B cell (primary cell): ENCODE measurements at regions not wholly inside any gene's neighbourhood (a gene's known extent, or its start where the extent isn't known, plus 50 kb on each side); places are given as distances from the start of the nearest gene placed in this dataset.
"Not testable (repeated sequence)": the region's sequence is repeated elsewhere in the genome, so short reads cannot be mapped to it uniquely, and the experiment has no call there.

Source experiments
- ATAC-seq: fragments of 200-7000 bp; cut with Tn5 transposase; one replicate; pipeline ENCODE4 v1.10.0; 2021; ENCODE audit warnings: low read depth, mild to moderate bottlenecking, moderate number of reproducible peaks, moderate library complexity
- CTCF ChIA-PET: fragments of 350-600 bp; sonication (Branson Sonifier 250); formaldehyde crosslinking; loops from one replicate; lab custom pipeline; 2021; ENCODE audit warnings: antibody characterized with exemption, inconsistent platforms; lab: Charles Lee
- POLR2A ChIA-PET: fragments of 350-600 bp; sonication (Branson Sonifier 250); formaldehyde crosslinking; loops from one replicate; lab custom pipeline; 2021; ENCODE audit warnings: antibody characterized with exemption; lab: Charles Lee
- DNase-seq: peaks from one replicate; pipeline ENCODE4 v3.0.0; 2013
- H2AFZ ChIP-seq: 2 replicates; pipeline ENCODE4 v1.6.1; 2012; ENCODE audit warnings: mild to moderate bottlenecking, low read depth, low read length; ENCODE audit not compliant: insufficient read depth, poor library complexity, severe bottlenecking
- H3K27ac ChIP-seq, 2 donors: 1 replicate in 1 of 2; 2 replicates in 1 of 2; pipeline ENCODE4 v1.5.1; 2012 to 2013; ENCODE audit warnings: low read length in 2 of 2, mild to moderate bottlenecking in 2 of 2, moderate library complexity in 1 of 2
- H3K27me3 ChIP-seq, 4 experiments: fragments of 200-600 bp in 1 of 4; sonication (generic) in 1 of 4; replicated peaks in 1 of 4; 1 replicate in 2 of 4; 2 replicates in 2 of 4; pipeline versions ENCODE4 v1.6.1 to v1.7.0; 2013 to 2016; ENCODE audit warnings: low read length in 3 of 4, mild to moderate bottlenecking in 2 of 4, mixed read lengths in 1 of 4, moderate library complexity in 1 of 4; ENCODE audit not compliant: insufficient read depth in 4 of 4, control insufficient read depth in 3 of 4; ENCODE audit errors: control extremely low read depth in 1 of 4
- H3K36me3 ChIP-seq, 2 experiments: replicated peaks in 1 of 2; 1 replicate in 1 of 2; 2 replicates in 1 of 2; pipeline versions ENCODE4 v1.6.1 to v1.7.1; 2013; ENCODE audit warnings: low read length in 1 of 2; ENCODE audit not compliant: insufficient read depth in 2 of 2, control insufficient read depth in 1 of 2; ENCODE audit errors: control extremely low read depth in 1 of 2, extremely low read depth in 1 of 2
- H3K4me1 ChIP-seq, 2 donors: fragments of 200-600 bp in 1 of 2; sonication (generic) in 1 of 2; 1 replicate in 1 of 2; 2 replicates in 1 of 2; pipeline versions ENCODE4 v1.5.1 to v1.6.1; 2013 to 2017; ENCODE audit warnings: low read length in 2 of 2; ENCODE audit not compliant: control insufficient read depth in 2 of 2, insufficient read depth in 2 of 2
- H3K4me2 ChIP-seq: replicated peaks from 2 replicates; pipeline ENCODE3; 2012; ENCODE audit warnings: mild to moderate bottlenecking, low read depth, low read length; ENCODE audit not compliant: poor library complexity, severe bottlenecking
- H3K4me3 ChIP-seq, 5 experiments: fragments of 200-600 bp in 1 of 5; sonication (generic) in 1 of 5; 1 replicate in 3 of 5; 2 replicates in 2 of 5; pipeline versions ENCODE4 v1.5.1 to v1.7.0; 2011 to 2016; ENCODE audit warnings: low read length in 4 of 5, mild to moderate bottlenecking in 4 of 5, low read depth in 2 of 5, control low read depth in 1 of 5, moderate library complexity in 1 of 5; ENCODE audit not compliant: insufficient read depth in 1 of 5; ENCODE audit errors: control extremely low read depth in 1 of 5, extremely low read depth in 1 of 5
- H3K79me2 ChIP-seq: fragments of 200-600 bp; sonication (generic); one replicate; pipeline ENCODE4 v1.6.0; 2016; ENCODE audit warnings: low read length; ENCODE audit not compliant: control insufficient read depth, insufficient read depth
- H3K9ac ChIP-seq: fragments of 200-600 bp; sonication (generic); 2 replicates; pipeline ENCODE4 v1.6.1; 2017; ENCODE audit warnings: mild to moderate bottlenecking, low read length, moderate library complexity
- H3K9me3 ChIP-seq, 3 donors: one replicate each; pipeline versions ENCODE4 v1.6.1 to v1.7.1; 2013; ENCODE audit warnings: low read length in 2 of 3; ENCODE audit not compliant: control insufficient read depth in 2 of 3, insufficient read depth in 1 of 3; ENCODE audit errors: control extremely low read depth in 1 of 3
- H4K20me1 ChIP-seq: 2 replicates; pipeline ENCODE4 v1.6.0; 2012; ENCODE audit warnings: mild to moderate bottlenecking, low read length; ENCODE audit not compliant: insufficient read depth, control insufficient read depth, poor library complexity, severe bottlenecking
- H3K27ac Mint-ChIP-seq: one replicate; pipeline ENCODE4 v1.8.0; 2021; ENCODE audit warnings: mixed read lengths
- H3K27me3 Mint-ChIP-seq: one replicate; pipeline ENCODE4 v1.8.0; 2021; ENCODE audit warnings: mixed read lengths
- H3K4me1 Mint-ChIP-seq: one replicate; pipeline ENCODE4 v1.8.0; 2021; ENCODE audit warnings: mixed read lengths
- H3K4me3 Mint-ChIP-seq: one replicate; pipeline ENCODE4 v1.8.0; 2021; ENCODE audit warnings: mixed read lengths
- H3K9me3 Mint-ChIP-seq: one replicate; pipeline ENCODE4 v1.8.0; 2022; ENCODE audit warnings: mixed read lengths; ENCODE audit not compliant: insufficient read depth
- CTCF ChIP-seq: fragments of 200-600 bp; IDR thresholded peaks from one replicate; pipeline ENCODE4 v1.8.0; 2022; ENCODE audit warnings: antibody characterized with exemption, mild to moderate bottlenecking
- EZH2 ChIP-seq: IDR thresholded peaks from 2 replicates; pipeline ENCODE4 v1.6.1; 2012; ENCODE audit warnings: borderline replicate concordance, low read depth, mild to moderate bottlenecking, moderate library complexity, low read length; ENCODE audit not compliant: insufficient read depth, poor library complexity, severe bottlenecking
- WGBS: methylation state at CpG from one replicate; pipeline ENCODE4 v1.1.5; 2013; ENCODE audit warnings: missing lambda C conversion rate; ENCODE audit not compliant: insufficient coverage; 5-methylcytosine and 5-hydroxymethylcytosine counted together
- intact Hi-C: fragments of 100-400 bp; cut with micrococcal nuclease; formaldehyde crosslinking; loops from one replicate; pipeline ENCODE4 v1.10.0; 2022

GRCh38 chr5:74522838-74523237 is 117.7 kb downstream of the ENC1 start:
- WGBS = no CpG with 5 or more reads among the region's 2 CpGs
- H3K4me1 Mint-ChIP-seq, H3K27me3 Mint-ChIP-seq, H3K4me2 ChIP-seq, ATAC-seq, H4K20me1 ChIP-seq, CTCF ChIA-PET, H3K36me3 ChIP-seq, H3K27ac Mint-ChIP-seq, H3K27me3 ChIP-seq, intact Hi-C loops, H2AFZ ChIP-seq, H3K4me3 ChIP-seq, H3K79me2 ChIP-seq, H3K27ac ChIP-seq, H3K4me1 ChIP-seq, H3K4me3 Mint-ChIP-seq, POLR2A ChIA-PET, DNase-seq, H3K9ac ChIP-seq: not testable (repeated sequence)
- H3K9me3 Mint-ChIP-seq = peaks cover 12% of the 10 kb centered on the region
- peaks cover 0 to 14% (median 3%) of the 10 kb centered on the region in 3 donors for H3K9me3 ChIP-seq

DNA sequence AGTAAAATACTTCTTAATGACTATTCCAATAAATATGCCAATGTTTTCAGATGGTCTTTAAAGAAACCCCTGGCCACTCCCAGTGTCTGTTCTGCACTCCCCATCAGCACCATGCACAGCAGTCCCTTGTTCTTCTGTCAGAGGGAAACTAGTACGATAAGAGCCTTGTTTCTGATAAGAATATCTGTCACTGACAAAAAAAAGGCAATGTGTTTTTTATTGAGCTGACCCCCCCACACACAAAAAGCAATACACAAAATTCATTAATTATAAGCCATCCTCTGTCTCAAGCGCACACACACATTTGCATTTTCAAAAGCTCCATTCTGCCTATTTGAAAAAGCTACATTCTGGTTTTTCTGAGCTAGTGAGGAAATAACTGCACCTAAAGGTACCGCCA is 119.1 kb downstream of the ENC1 start:
- peaks cover 8% of the 10 kb centered on the region for H3K27me3 Mint-ChIP-seq

More for the DNA sequence above, 119.1 kb downstream of the ENC1 start:
- peaks cover 12% of the 10 kb centered on the region for H3K9me3 Mint-ChIP-seq
- no peak for ATAC-seq
- Histone ChIP-seq H3K4me2 (no peak overlapping the region), H3K4me1 (no peaks in the 10 kb centered on the region), H3K9me3 (peaks cover 0 to 14% (median 3%) of the 10 kb centered on the region in 3 donors), H3K36me3 (no peaks in the 10 kb centered on the region), H3K4me3 (no peak overlapping the region), H3K27ac (no peak overlapping the region), H2AFZ (no peak overlapping the region), H4K20me1 (no peaks in the 10 kb centered on the region), H3K79me2 (no peaks in the 10 kb centered on the region), H3K9ac (no peak overlapping the region), H3K27me3 (no peaks in the 10 kb centered on the region)
- H3K4me3 Mint-ChIP-seq = no peak overlapping the region
- no peak for DNase-seq
- POLR2A ChIA-PET = no interaction called here
- CTCF ChIA-PET = no interaction called here
- H3K27ac Mint-ChIP-seq = no peak overlapping the region
- TF ChIP-seq CTCF = no peak
- TF ChIP-seq EZH2 = no peak
- no peaks in the 10 kb centered on the region for H3K4me1 Mint-ChIP-seq
- no CpG with 5 or more reads among the region's 3 CpGs for WGBS
- intact Hi-C loops = no loop called here
